A549 (cell line): ENCODE measurements at regions not wholly inside any gene's neighbourhood (a gene's known extent, or its start where the extent isn't known, plus 50 kb on each side); places are given as distances from the start of the nearest gene placed in this dataset.

Source experiments
- CTCF ChIP-seq: fragments of >200 bp; sonication (Bioruptor Twin); formaldehyde crosslinking; IDR thresholded peaks from 3 replicates; pipeline ENCODE4 v1.5.1; 2016
- EP300 ChIP-seq, 2 experiments: fragments of >200 bp; sonication (Bioruptor Twin); formaldehyde crosslinking; IDR thresholded peaks; 2 replicates in 1 of 2; 3 replicates in 1 of 2; pipeline ENCODE4 v1.6.1; 2016 to 2017
- JUN ChIP-seq, 2 experiments: fragments of >200 bp; sonication (Bioruptor Twin); formaldehyde crosslinking; IDR thresholded peaks; 2 replicates in 1 of 2; 3 replicates in 1 of 2; pipeline ENCODE4 v1.6.1; 2016 to 2017
- RCOR1 ChIP-seq: fragments of 150-350 bp; IDR thresholded peaks from 2 replicates; pipeline ENCODE4 v1.6.1; 2014; ENCODE audit warnings: antibody characterized with exemption, low read length, low read depth
- RFX5 ChIP-seq: fragments of 450-650 bp; IDR thresholded peaks from 2 replicates; pipeline ENCODE4 v1.7.1; 2014; ENCODE audit warnings: antibody characterized with exemption, mild to moderate bottlenecking, moderate library complexity
- SREBF2 ChIP-seq: fragments of 450-650 bp; IDR thresholded peaks from 2 replicates; pipeline ENCODE4 v1.6.1; 2014; ENCODE audit warnings: mild to moderate bottlenecking, moderate library complexity
- USF2 ChIP-seq: fragments of 450-650 bp; IDR thresholded peaks from 2 replicates; pipeline ENCODE4 v1.6.1; 2014; ENCODE audit warnings: antibody characterized with exemption
- TF ChIP-seq, protein P1 (sequence below): fragments of 150-350 bp; IDR thresholded peaks from 2 replicates; pipeline ENCODE4 v1.6.1; 2014; ENCODE audit warnings: low read depth, mild to moderate bottlenecking, low read length

DNA sequence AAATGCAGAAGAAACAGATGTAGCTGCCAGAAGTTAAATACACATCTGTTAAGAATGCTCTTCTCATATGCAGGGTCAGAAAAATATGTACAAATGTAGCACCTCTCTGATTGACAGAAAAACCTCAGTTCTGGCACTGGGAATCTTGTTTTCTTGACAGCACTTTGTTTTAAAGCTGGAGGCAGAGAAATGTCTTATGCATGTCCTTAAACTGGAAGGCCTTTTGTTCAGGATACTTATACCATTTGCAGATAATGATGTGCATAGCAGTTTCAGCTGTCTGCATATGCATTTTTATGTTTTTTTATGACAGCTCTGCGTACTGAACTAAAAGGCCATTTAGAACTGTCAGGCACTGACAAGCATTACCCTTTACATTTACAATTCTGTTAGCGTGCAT is 567.9 kb downstream of the EBF1 start:
- no peak for TF ChIP-seq EP300 (IDR thresholded peaks at IDR 0.05)
- TF ChIP-seq SREBF2 = no peak
- TF ChIP-seq RFX5 = no peak
- TF ChIP-seq CTCF = no peak
- TF ChIP-seq USF2 = no peak
- TF ChIP-seq, protein P1, sequence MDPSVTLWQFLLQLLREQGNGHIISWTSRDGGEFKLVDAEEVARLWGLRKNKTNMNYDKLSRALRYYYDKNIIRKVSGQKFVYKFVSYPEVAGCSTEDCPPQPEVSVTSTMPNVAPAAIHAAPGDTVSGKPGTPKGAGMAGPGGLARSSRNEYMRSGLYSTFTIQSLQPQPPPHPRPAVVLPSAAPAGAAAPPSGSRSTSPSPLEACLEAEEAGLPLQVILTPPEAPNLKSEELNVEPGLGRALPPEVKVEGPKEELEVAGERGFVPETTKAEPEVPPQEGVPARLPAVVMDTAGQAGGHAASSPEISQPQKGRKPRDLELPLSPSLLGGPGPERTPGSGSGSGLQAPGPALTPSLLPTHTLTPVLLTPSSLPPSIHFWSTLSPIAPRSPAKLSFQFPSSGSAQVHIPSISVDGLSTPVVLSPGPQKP = no peak
- TF ChIP-seq RCOR1 = no peak
- no peak for TF ChIP-seq JUN (IDR thresholded peaks at IDR 0.05)
